ENCODE measurements at regions not wholly inside any gene's neighbourhood (a gene's known extent, or its start where the extent isn't known, plus 50 kb on each side); places are given as distances from the start of the nearest gene placed in this dataset.
"Not testable (repeated sequence)": the region's sequence is repeated elsewhere in the genome, so short reads cannot be mapped to it uniquely, and the experiment has no call there.

- Histone ChIP-seq H3K27ac (ENCODE audit: low read depth, low read length, poor library complexity, severe bottlenecking) (no peak overlapping the region), H3K27me3 (ENCODE audit: insufficient read depth, low read length) (no peaks in the 10 kb centered on the region)
Measured at GRCh38 chrX:148080593-148080992, 99.5 kb downstream of the FMR1NB start.

DNA sequence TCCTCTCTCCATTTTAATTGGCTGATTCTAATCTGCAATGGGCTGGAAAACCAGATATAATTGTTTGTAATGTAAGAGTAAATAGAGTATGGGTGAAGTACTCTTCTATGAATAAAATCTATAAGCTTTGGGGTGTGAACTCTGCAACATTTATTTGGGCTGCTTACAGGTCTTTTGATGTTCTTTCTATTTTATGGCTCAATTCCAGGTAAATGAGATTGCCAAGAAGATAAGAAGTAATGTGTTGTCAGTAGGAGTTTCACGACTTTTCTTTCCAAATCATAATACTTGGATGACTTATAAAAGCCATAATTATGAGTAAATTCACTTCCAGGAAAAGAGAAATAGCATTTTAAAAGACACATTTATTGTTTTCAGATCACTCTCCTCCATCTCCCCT, 103.5 kb downstream of the FMR1NB start:
- Histone ChIP-seq H3K9me2 (ENCODE audit: low read depth, low read length) (no peaks in the 10 kb centered on the region), H3K9ac (ENCODE audit: low read length) (no peak overlapping the region), H2AFZ (ENCODE audit: low read length) (no peak overlapping the region), H3K4me3 (ENCODE audit: low read depth, low read length, poor library complexity, severe bottlenecking) (no peak overlapping the region), H3K4me1 (ENCODE audit: insufficient read depth, low read length, severe bottlenecking) (no peaks in the 10 kb centered on the region), H4K20me1 (ENCODE audit: insufficient read depth, low read length) (no peaks in the 10 kb centered on the region), H3K27ac (ENCODE audit: low read depth, low read length, poor library complexity, severe bottlenecking) (no peak overlapping the region), H3K4me2 (ENCODE audit: low read length) (no peak overlapping the region), H3K36me3 (ENCODE audit: insufficient read depth, low read length) (no peaks in the 10 kb centered on the region), H3F3A (ENCODE audit: insufficient read depth, low read length) (no peaks in the 10 kb centered on the region), H3K9me3 (ENCODE audit: low read length) (no peaks in the 10 kb centered on the region), H3K79me2 (ENCODE audit: insufficient read depth, low read length) (no peaks in the 10 kb centered on the region), H3K27me3 (ENCODE audit: insufficient read depth, low read length) (no peaks in the 10 kb centered on the region)
- TF ChIP-seq EZH2 (IDR thresholded peaks at IDR 0.05; ENCODE audit: borderline replicate concordance, low read length) = no peak
- TF ChIP-seq, protein P1, sequence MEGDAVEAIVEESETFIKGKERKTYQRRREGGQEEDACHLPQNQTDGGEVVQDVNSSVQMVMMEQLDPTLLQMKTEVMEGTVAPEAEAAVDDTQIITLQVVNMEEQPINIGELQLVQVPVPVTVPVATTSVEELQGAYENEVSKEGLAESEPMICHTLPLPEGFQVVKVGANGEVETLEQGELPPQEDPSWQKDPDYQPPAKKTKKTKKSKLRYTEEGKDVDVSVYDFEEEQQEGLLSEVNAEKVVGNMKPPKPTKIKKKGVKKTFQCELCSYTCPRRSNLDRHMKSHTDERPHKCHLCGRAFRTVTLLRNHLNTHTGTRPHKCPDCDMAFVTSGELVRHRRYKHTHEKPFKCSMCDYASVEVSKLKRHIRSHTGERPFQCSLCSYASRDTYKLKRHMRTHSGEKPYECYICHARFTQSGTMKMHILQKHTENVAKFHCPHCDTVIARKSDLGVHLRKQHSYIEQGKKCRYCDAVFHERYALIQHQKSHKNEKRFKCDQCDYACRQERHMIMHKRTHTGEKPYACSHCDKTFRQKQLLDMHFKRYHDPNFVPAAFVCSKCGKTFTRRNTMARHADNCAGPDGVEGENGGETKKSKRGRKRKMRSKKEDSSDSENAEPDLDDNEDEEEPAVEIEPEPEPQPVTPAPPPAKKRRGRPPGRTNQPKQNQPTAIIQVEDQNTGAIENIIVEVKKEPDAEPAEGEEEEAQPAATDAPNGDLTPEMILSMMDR (IDR thresholded peaks at IDR 0.05; ENCODE audit: low read length) = no peak

More at GRCh38 chrX:148080593-148080992, 99.5 kb downstream of the FMR1NB start:
- Histone ChIP-seq H3K36me3 (ENCODE audit: insufficient read depth, low read length) (no peaks in the 10 kb centered on the region), H3K4me3 (ENCODE audit: low read depth, low read length, poor library complexity, severe bottlenecking) (no peak overlapping the region), H3K9ac (ENCODE audit: low read length) (no peak overlapping the region), H3K9me2 (ENCODE audit: low read depth, low read length) (no peaks in the 10 kb centered on the region), H3K4me2 (ENCODE audit: low read length) (no peak overlapping the region), H4K20me1 (ENCODE audit: insufficient read depth, low read length) (no peaks in the 10 kb centered on the region), H3F3A (ENCODE audit: insufficient read depth, low read length) (no peaks in the 10 kb centered on the region), H2AFZ (ENCODE audit: low read length) (no peak overlapping the region), H3K79me2 (ENCODE audit: insufficient read depth, low read length) (no peaks in the 10 kb centered on the region), H3K9me3 (ENCODE audit: low read length) (no peaks in the 10 kb centered on the region), H3K4me1 (ENCODE audit: insufficient read depth, low read length, severe bottlenecking) (no peaks in the 10 kb centered on the region)
- TF ChIP-seq EZH2 (IDR thresholded peaks at IDR 0.05; ENCODE audit: borderline replicate concordance, low read length) = no peak

DNA sequence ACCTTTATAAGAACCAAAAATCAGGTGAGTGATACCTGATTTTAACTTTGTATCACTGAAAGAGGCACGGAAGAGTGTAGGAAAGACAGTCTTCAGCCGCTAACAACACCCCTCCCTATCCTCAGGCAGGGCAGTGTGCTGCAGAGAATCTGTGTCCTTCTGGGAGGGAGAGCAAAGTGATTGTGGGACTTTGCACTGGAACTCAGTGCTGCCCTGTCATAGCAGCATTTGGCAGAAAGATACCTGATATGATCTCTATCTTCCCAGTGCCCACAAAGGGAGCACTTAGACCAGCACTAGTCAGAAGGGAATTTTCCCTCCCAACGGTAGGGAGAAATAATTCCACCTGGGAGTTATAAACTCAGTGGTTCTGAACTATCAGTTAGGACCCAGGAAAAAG, 139.0 kb downstream of the FMR1NB start:
- Histone ChIP-seq H3K4me2 (ENCODE audit: low read length) (no peak overlapping the region), H3K36me3 (ENCODE audit: insufficient read depth, low read length) (no peaks in the 10 kb centered on the region), H3K9me3 (ENCODE audit: low read length) (no peaks in the 10 kb centered on the region), H3K9me2 (ENCODE audit: low read depth, low read length) (no peaks in the 10 kb centered on the region), H2AFZ (ENCODE audit: low read length) (no peak overlapping the region), H3F3A (ENCODE audit: insufficient read depth, low read length) (no peaks in the 10 kb centered on the region), H4K20me1 (ENCODE audit: insufficient read depth, low read length) (no peaks in the 10 kb centered on the region), H3K27me3 (ENCODE audit: insufficient read depth, low read length) (no peaks in the 10 kb centered on the region), H3K4me3 (ENCODE audit: low read depth, low read length, poor library complexity, severe bottlenecking) (no peak overlapping the region), H3K4me1 (ENCODE audit: insufficient read depth, low read length, severe bottlenecking) (no peaks in the 10 kb centered on the region), H3K79me2 (ENCODE audit: insufficient read depth, low read length) (no peaks in the 10 kb centered on the region), H3K27ac (ENCODE audit: low read depth, low read length, poor library complexity, severe bottlenecking) (no peak overlapping the region), H3K9ac (ENCODE audit: low read length) (no peak overlapping the region)
- TF ChIP-seq, protein P1 (IDR thresholded peaks at IDR 0.05; ENCODE audit: low read length) = no peak
- no peak for TF ChIP-seq EZH2 (IDR thresholded peaks at IDR 0.05; ENCODE audit: borderline replicate concordance, low read length)

GRCh38 chrX:148120999-148121623, 140.0 kb downstream of the FMR1NB start:
- Histone ChIP-seq H3K9me2 (ENCODE audit: low read depth, low read length) (no peaks in the 10 kb centered on the region), H3K27ac (ENCODE audit: low read depth, low read length, poor library complexity, severe bottlenecking) (no peak overlapping the region), H3K4me2 (ENCODE audit: low read length) (no peak overlapping the region), H3K4me1 (ENCODE audit: insufficient read depth, low read length, severe bottlenecking) (no peaks in the 10 kb centered on the region), H3K27me3 (ENCODE audit: insufficient read depth, low read length) (no peaks in the 10 kb centered on the region), H3K9ac (ENCODE audit: low read length) (no peak overlapping the region), H2AFZ (ENCODE audit: low read length) (no peak overlapping the region), H3K79me2 (ENCODE audit: insufficient read depth, low read length) (no peaks in the 10 kb centered on the region), H3K9me3 (ENCODE audit: low read length) (no peaks in the 10 kb centered on the region), H3K4me3 (ENCODE audit: low read depth, low read length, poor library complexity, severe bottlenecking) (no peak overlapping the region), H4K20me1 (ENCODE audit: insufficient read depth, low read length) (no peaks in the 10 kb centered on the region), H3F3A (ENCODE audit: insufficient read depth, low read length) (no peaks in the 10 kb centered on the region), H3K36me3 (ENCODE audit: insufficient read depth, low read length) (no peaks in the 10 kb centered on the region)
- TF ChIP-seq EZH2 (IDR thresholded peaks at IDR 0.05; ENCODE audit: borderline replicate concordance, low read length) = no peak
- TF ChIP-seq, protein P1 (IDR thresholded peaks at IDR 0.05; ENCODE audit: low read length) = no peak

GRCh38 chrX:148128872-148129505, 147.9 kb downstream of the FMR1NB start:
- not testable (repeated sequence) for H3K27me3 ChIP-seq (ENCODE audit: insufficient read depth, low read length); H3K4me2 ChIP-seq (ENCODE audit: low read length); H4K20me1 ChIP-seq (ENCODE audit: insufficient read depth, low read length); H3K9me3 ChIP-seq (ENCODE audit: low read length); H3K4me1 ChIP-seq (ENCODE audit: insufficient read depth, low read length, severe bottlenecking); H3K4me3 ChIP-seq (ENCODE audit: low read depth, low read length, poor library complexity, severe bottlenecking); H3K27ac ChIP-seq (ENCODE audit: low read depth, low read length, poor library complexity, severe bottlenecking); H2AFZ ChIP-seq (ENCODE audit: low read length); H3K36me3 ChIP-seq (ENCODE audit: insufficient read depth, low read length); H3K79me2 ChIP-seq (ENCODE audit: insufficient read depth, low read length); H3K9ac ChIP-seq (ENCODE audit: low read length); H3F3A ChIP-seq (ENCODE audit: insufficient read depth, low read length); H3K9me2 ChIP-seq (ENCODE audit: low read depth, low read length)

Data from OCI-LY1 (cell line).